Endothelial cell (in vitro differentiated cells): ENCODE measurements at regions not wholly inside any gene's neighbourhood (a gene's known extent, or its start where the extent isn't known, plus 50 kb on each side); places are given as distances from the start of the nearest gene placed in this dataset.

Source experiments
- DNase-seq: peaks from one replicate; pipeline ENCODE4 v3.0.0; 2021; ENCODE audit warnings: low spot score
- H3K27ac Mint-ChIP-seq: one replicate; pipeline ENCODE4 v1.8.0; 2021; ENCODE audit warnings: mixed read lengths, inconsistent platforms; ENCODE audit not compliant: unreplicated experiment
- H3K27me3 Mint-ChIP-seq: one replicate; pipeline ENCODE4 v1.8.0; 2021; ENCODE audit warnings: mild to moderate bottlenecking, moderate library complexity, mixed read lengths, inconsistent platforms; ENCODE audit not compliant: unreplicated experiment
- H3K36me3 Mint-ChIP-seq: one replicate; pipeline ENCODE4 v1.8.0; 2021; ENCODE audit warnings: mild to moderate bottlenecking, low read depth, mixed read lengths, inconsistent platforms; ENCODE audit not compliant: unreplicated experiment
- H3K4me1 Mint-ChIP-seq: one replicate; pipeline ENCODE4 v1.8.0; 2021; ENCODE audit warnings: mild to moderate bottlenecking, mixed read lengths, inconsistent platforms; ENCODE audit not compliant: unreplicated experiment
- H3K4me3 Mint-ChIP-seq: one replicate; pipeline ENCODE4 v1.8.0; 2021; ENCODE audit warnings: mild to moderate bottlenecking, mixed read lengths, inconsistent platforms; ENCODE audit not compliant: unreplicated experiment
- H3K9me3 Mint-ChIP-seq: one replicate; pipeline ENCODE4 v1.8.0; 2021; ENCODE audit warnings: mixed read lengths, inconsistent platforms; ENCODE audit not compliant: unreplicated experiment
- TF ChIP-seq, protein P1 (sequence below): fragments of 200-600 bp; sonication (generic); IDR thresholded peaks from one replicate; pipeline ENCODE4 v1.5.0; 2021; ENCODE audit warnings: antibody characterized with exemption; ENCODE audit not compliant: unreplicated experiment

DNA sequence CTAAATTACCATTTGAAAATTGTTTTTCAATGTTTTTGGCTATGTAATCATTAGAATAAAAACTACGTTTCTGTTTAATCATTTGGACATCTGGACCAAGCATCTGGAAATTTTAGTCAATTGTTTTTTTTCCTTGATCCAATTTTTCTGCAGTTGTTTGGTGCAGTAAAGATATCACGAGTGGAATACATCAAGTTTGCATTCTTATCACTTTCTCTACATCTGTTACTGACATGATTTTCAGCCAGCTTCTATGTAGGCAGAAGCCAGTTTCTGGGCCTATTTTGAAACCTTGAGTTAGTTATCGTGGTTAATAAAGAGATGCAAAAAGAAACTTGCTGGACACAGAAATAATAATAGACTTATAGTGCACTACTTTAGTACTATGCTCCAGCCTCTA lies 277.9 kb upstream of the ADAMTS5 start:
- Mint-ChIP-seq H3K27ac (no peak overlapping the region), H3K9me3 (no peaks in the 10 kb centered on the region), H3K4me3 (no peak overlapping the region), H3K4me1 (no peaks in the 10 kb centered on the region), H3K27me3 (no peaks in the 10 kb centered on the region), H3K36me3 (no peaks in the 10 kb centered on the region)
- TF ChIP-seq, protein P1, sequence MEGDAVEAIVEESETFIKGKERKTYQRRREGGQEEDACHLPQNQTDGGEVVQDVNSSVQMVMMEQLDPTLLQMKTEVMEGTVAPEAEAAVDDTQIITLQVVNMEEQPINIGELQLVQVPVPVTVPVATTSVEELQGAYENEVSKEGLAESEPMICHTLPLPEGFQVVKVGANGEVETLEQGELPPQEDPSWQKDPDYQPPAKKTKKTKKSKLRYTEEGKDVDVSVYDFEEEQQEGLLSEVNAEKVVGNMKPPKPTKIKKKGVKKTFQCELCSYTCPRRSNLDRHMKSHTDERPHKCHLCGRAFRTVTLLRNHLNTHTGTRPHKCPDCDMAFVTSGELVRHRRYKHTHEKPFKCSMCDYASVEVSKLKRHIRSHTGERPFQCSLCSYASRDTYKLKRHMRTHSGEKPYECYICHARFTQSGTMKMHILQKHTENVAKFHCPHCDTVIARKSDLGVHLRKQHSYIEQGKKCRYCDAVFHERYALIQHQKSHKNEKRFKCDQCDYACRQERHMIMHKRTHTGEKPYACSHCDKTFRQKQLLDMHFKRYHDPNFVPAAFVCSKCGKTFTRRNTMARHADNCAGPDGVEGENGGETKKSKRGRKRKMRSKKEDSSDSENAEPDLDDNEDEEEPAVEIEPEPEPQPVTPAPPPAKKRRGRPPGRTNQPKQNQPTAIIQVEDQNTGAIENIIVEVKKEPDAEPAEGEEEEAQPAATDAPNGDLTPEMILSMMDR, result no peak
- no peak for DNase-seq

DNA sequence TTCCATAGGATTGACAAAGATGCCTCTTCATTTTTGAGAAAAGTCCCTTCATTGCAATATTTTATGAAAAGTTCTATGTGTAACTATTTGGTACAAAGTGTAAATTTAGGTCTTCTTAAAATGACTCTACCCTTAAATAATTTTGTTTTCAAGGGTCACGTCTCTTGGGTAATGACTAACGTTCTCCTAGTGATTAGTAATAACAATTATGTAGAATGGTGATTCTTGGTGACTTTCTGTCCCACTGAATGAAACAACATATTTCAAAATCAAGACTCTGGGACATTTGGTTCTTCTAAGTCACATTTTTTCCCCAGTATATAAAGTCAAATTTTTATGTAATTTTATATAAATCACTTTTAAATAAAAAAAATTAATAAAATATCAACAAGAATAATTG lies 277.5 kb upstream of the ADAMTS5 start:
- H3K4me1 Mint-ChIP-seq, result no peaks in the 10 kb centered on the region
- no peaks in the 10 kb centered on the region for H3K36me3 Mint-ChIP-seq
- no peaks in the 10 kb centered on the region for H3K9me3 Mint-ChIP-seq

DNA sequence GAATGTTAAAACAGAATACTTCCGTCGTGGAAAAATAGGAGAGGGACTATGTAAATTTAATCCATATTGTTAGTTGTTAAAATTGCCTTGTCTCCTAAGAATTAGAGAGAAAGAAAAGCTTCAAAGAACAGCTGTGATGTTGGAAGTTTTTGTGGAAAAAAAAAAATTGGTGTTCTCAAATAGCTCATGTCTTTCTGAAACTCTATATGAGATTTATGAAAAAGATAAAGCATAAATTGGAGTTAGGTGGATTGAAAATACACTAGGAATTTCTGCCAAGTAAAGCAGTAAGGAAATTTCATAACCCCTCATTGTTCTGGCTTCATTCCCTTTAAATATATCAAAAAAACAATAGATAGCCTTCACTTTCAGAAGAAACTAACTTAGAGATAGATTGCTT lies 274.0 kb upstream of the ADAMTS5 start:
- no peaks in the 10 kb centered on the region for H3K4me1 Mint-ChIP-seq
- no peaks in the 10 kb centered on the region for H3K36me3 Mint-ChIP-seq
- H3K27me3 Mint-ChIP-seq, result no peaks in the 10 kb centered on the region
- no peak overlapping the region for H3K4me3 Mint-ChIP-seq
- H3K9me3 Mint-ChIP-seq, result no peaks in the 10 kb centered on the region
- no peak for DNase-seq
- TF ChIP-seq, protein P1, result no peak
- H3K27ac Mint-ChIP-seq, result no peak overlapping the region

More for the DNA sequence above, 277.5 kb upstream of the ADAMTS5 start:
- no peak for DNase-seq
- Mint-ChIP-seq H3K27me3 (no peaks in the 10 kb centered on the region), H3K27ac (no peak overlapping the region), H3K4me3 (no peak overlapping the region)
- TF ChIP-seq, protein P1, result no peak

DNA sequence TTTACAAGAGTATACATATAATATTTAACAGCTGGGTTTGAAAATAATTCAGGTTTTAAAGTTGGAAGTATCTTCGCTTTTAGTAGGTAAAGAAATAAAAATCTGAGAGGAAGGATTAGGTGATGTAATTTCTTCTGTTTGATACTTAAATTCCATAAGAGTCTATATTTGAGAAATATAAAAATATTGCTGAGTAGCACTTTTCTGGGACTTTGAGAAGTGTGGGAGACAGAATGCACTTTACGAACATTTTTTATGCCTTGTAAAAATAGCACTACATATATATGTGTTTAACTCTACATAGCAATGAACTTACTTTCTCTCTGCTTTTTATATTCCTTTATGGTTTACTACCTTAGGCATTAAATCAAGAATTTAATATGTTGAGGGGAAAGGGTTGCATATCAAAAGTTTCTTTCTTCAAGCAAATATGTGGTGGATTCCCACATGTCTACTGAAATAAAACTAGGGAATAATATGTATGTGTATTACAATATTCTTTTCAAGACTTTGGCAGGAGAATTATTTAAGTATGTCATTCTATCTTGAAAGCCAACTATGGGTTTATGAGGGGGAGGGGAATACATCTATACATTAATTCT lies 266.7 kb upstream of the ADAMTS5 start:
- Mint-ChIP-seq H3K4me1 (no peaks in the 10 kb centered on the region), H3K9me3 (no peaks in the 10 kb centered on the region), H3K27me3 (no peaks in the 10 kb centered on the region), H3K36me3 (no peaks in the 10 kb centered on the region), H3K27ac (no peak overlapping the region), H3K4me3 (no peak overlapping the region)
- DNase-seq, result no peak
- TF ChIP-seq, protein P1, result no peak

DNA sequence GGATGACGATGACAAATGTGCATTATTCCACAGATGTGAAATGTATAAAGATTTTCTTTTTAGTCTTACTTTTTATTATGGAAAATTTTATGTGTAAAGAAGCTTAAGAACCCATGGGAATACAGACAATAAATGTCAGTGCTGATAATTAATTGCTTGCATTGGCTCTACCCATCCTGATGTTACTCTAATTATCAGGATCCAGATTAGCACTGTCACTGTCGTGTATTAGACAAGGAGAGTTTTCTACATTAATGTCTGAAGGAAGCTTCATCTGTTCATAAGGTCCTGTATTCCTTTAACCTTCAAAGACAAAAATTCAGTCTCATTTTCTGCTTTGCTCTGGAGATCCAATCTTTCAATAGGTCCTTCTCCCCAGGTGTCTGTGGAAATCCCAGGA lies 259.1 kb upstream of the ADAMTS5 start:
- no peaks in the 10 kb centered on the region for H3K4me1 Mint-ChIP-seq
- no peaks in the 10 kb centered on the region for H3K9me3 Mint-ChIP-seq
- TF ChIP-seq, protein P1, result no peak
- no peak overlapping the region for H3K4me3 Mint-ChIP-seq
- no peak overlapping the region for H3K27ac Mint-ChIP-seq
- no peak for DNase-seq
- no peaks in the 10 kb centered on the region for H3K36me3 Mint-ChIP-seq
- H3K27me3 Mint-ChIP-seq, result no peaks in the 10 kb centered on the region
